CD4-positive, CD25-positive, alpha-beta regulatory T cell (primary cell): ENCODE measurements at regions not wholly inside any gene's neighbourhood (a gene's known extent, or its start where the extent isn't known, plus 50 kb on each side); places are given as distances from the start of the nearest gene placed in this dataset.

Experiments used
- ATAC-seq, 2 donors: fragments of 150-1000 bp; cut with Tn5 transposase; one replicate each; pipeline ENCODE4 v1.10.0; 2021; ENCODE audit warnings: low read depth in 2 of 2, moderate number of reproducible peaks in 2 of 2, moderate library complexity in 1 of 2
- DNase-seq, 3 donors: peaks; one replicate each; pipeline versions ENCODE4 v3.0.0 to v3.0.0-alpha.2; 2012 to 2022; ENCODE audit warnings: mixed read lengths in 1 of 3
- H3K27ac ChIP-seq: one replicate; pipeline ENCODE4 v1.7.0; 2013; ENCODE audit warnings: mild to moderate bottlenecking, low read length; ENCODE audit not compliant: insufficient read depth, poor library complexity, severe bottlenecking
- H3K27me3 ChIP-seq: one replicate; pipeline ENCODE4 v1.7.0; 2013; ENCODE audit warnings: low read length; ENCODE audit not compliant: control insufficient read depth, insufficient read depth
- H3K36me3 ChIP-seq: one replicate; pipeline ENCODE4 v1.7.0; 2013; ENCODE audit warnings: mild to moderate bottlenecking, low read length, moderate library complexity; ENCODE audit not compliant: control insufficient read depth, insufficient read depth
- H3K4me1 ChIP-seq: 2 replicates; pipeline ENCODE4 v1.7.0; 2013; ENCODE audit warnings: mild to moderate bottlenecking, low read length; ENCODE audit not compliant: insufficient read depth, control insufficient read depth, poor library complexity, severe bottlenecking
- H3K4me3 ChIP-seq: one replicate; pipeline ENCODE4 v1.7.0; 2013; ENCODE audit warnings: low read depth, mild to moderate bottlenecking, low read length, moderate library complexity
- H3K9me3 ChIP-seq, 2 experiments: 1 replicate in 1 of 2; 2 replicates in 1 of 2; pipeline ENCODE4 v1.7.0; 2013; ENCODE audit warnings: low read length in 2 of 2, mild to moderate bottlenecking in 1 of 2, moderate library complexity in 1 of 2; ENCODE audit not compliant: control insufficient read depth in 2 of 2
- H3K27ac Mint-ChIP-seq, 3 donors: one replicate each; pipeline ENCODE4 v1.8.0; 2020 to 2022; ENCODE audit warnings: mild to moderate bottlenecking in 3 of 3, mixed read lengths in 3 of 3, moderate library complexity in 2 of 3
- H3K27me3 Mint-ChIP-seq: one replicate; pipeline ENCODE4 v1.8.0; 2022; ENCODE audit warnings: mild to moderate bottlenecking, mixed read lengths
- H3K36me3 Mint-ChIP-seq: one replicate; pipeline ENCODE4 v1.8.0; 2020; ENCODE audit warnings: mixed read lengths
- H3K4me1 Mint-ChIP-seq, 4 donors: one replicate each; pipeline ENCODE4 v1.8.0; 2020 to 2022; ENCODE audit warnings: mixed read lengths in 4 of 4, mild to moderate bottlenecking in 1 of 4
- H3K4me3 Mint-ChIP-seq, 4 donors: one replicate each; pipeline ENCODE4 v1.8.0; 2020 to 2022; ENCODE audit warnings: mild to moderate bottlenecking in 4 of 4, mixed read lengths in 4 of 4, moderate library complexity in 3 of 4
- H3K9me3 Mint-ChIP-seq, 7 donors: one replicate each; pipeline ENCODE4 v1.8.0; 2020 to 2022; ENCODE audit warnings: mixed read lengths in 7 of 7, mild to moderate bottlenecking in 3 of 7, moderate library complexity in 2 of 7

DNA sequence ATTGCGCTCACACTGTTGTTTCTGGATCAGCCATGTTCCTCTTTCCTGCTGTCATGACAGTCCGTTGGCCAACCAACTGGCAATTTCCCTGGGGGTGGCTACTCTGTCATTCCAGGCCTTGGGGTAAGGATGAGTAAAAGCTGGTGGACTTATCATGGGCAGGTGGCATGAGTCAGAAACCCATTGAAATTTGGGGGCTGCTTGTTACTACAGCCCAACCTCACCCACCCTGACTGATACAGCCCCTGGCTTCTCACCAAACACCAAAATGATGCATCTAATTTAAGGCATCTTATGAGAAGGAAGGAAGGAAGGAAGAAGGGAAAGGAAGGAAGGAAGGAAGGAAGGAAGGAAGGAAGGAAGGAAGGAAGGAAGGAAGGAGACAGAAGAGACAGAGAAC is 53.9 kb upstream of the CRHR1 start:
- Mint-ChIP-seq H3K27me3 (peaks cover 10% of the 10 kb centered on the region), H3K4me1 (no peaks in the 10 kb centered on the region), H3K4me3 (no peak overlapping the region), H3K9me3 (peaks cover 0 to 26% (median 16%) of the 10 kb centered on the region in 7 donors), H3K27ac (no peak overlapping the region), H3K36me3 (no peaks in the 10 kb centered on the region)
- no peak overlapping the region for H3K27ac ChIP-seq
- peaks cover 4% of the 10 kb centered on the region for H3K27me3 ChIP-seq
- ATAC-seq, result no peak
- H3K4me1 ChIP-seq, result no peaks in the 10 kb centered on the region
- no peak overlapping the region for H3K4me3 ChIP-seq
- no peaks in the 10 kb centered on the region for H3K36me3 ChIP-seq
- peaks cover 7 to 14% of the 10 kb centered on the region in 2 experiments for H3K9me3 ChIP-seq
- no peak for DNase-seq

DNA sequence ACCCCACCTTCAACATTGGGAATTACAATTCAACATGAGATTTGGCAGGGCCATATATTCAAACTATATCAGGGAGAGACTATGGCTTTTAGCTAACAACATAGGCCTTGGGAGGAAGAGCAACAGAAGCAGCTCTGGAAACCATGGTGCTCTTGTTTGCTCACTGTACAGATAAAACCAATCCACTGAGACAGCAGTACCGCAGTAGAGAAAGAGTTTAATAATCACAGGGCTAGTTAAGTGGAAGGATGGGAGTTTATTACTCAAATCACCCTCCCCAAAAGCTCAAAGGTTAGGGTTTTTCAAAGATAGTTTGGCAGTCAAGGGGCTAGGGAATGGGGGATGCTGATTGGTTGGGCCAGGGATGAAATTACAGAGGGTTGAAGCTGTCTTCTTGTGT is 52.7 kb upstream of the CRHR1 start:
- H3K4me1 Mint-ChIP-seq, result no peaks in the 10 kb centered on the region
- H3K4me3 Mint-ChIP-seq, result no peak overlapping the region
- peaks cover 4% of the 10 kb centered on the region for H3K27me3 ChIP-seq
- ATAC-seq (no peak), DNase-seq (no peak)
- H3K36me3 ChIP-seq, result no peaks in the 10 kb centered on the region
- H3K27ac ChIP-seq, result no peak overlapping the region
- H3K9me3 ChIP-seq, result peaks cover 7 to 14% of the 10 kb centered on the region in 2 experiments
- no peaks in the 10 kb centered on the region for H3K4me1 ChIP-seq
- no peaks in the 10 kb centered on the region for H3K36me3 Mint-ChIP-seq
- H3K9me3 Mint-ChIP-seq, result peaks cover 0 to 22% (median 15%) of the 10 kb centered on the region in 7 donors
- no peak overlapping the region for H3K4me3 ChIP-seq
- H3K27ac Mint-ChIP-seq, result no peak overlapping the region
- H3K27me3 Mint-ChIP-seq, result peaks cover 7% of the 10 kb centered on the region

DNA sequence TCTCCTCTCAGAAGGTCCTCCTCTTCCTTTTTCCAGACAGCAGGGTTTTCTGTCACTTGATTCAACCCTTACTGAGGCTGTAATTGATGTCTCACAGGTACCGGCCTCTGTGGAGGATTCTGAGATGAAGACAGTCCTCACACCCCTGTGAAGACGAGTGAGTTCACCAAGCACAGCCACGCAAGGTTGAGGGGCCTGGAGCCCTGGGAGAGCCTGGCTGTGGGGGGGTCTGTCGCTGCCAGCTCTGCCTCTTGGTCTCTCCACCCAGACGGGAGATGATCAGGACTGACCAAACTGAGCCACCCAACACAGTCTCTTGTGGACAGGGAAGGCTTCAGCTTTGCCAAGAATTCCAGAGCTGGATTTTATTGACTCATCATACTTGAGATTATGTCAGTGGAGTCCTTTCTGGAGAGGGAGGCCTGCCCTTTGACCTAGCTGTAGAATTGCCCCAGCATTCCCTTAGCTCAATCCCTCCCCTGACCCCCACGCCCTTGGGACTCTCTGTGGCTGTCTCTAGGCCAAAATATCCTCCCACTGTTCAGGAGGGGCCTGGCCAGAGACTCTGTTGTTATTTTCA is 51.1 kb upstream of the CRHR1 start:
- H3K9me3 ChIP-seq, result peaks cover 7 to 14% of the 10 kb centered on the region in 2 experiments
- H3K27ac ChIP-seq, result no peak overlapping the region
- Mint-ChIP-seq H3K9me3 (peaks cover 0 to 22% (median 15%) of the 10 kb centered on the region in 7 donors), H3K4me1 (no peaks in the 10 kb centered on the region), H3K27ac (no peak overlapping the region), H3K27me3 (peaks cover 15% of the 10 kb centered on the region), H3K36me3 (no peaks in the 10 kb centered on the region), H3K4me3 (no peak overlapping the region)
- H3K4me3 ChIP-seq, result no peak overlapping the region
- ATAC-seq (no peak), DNase-seq (no peak)
- H3K4me1 ChIP-seq, result no peaks in the 10 kb centered on the region
- H3K27me3 ChIP-seq, result peaks cover 5% of the 10 kb centered on the region
- H3K36me3 ChIP-seq, result no peaks in the 10 kb centered on the region

DNA sequence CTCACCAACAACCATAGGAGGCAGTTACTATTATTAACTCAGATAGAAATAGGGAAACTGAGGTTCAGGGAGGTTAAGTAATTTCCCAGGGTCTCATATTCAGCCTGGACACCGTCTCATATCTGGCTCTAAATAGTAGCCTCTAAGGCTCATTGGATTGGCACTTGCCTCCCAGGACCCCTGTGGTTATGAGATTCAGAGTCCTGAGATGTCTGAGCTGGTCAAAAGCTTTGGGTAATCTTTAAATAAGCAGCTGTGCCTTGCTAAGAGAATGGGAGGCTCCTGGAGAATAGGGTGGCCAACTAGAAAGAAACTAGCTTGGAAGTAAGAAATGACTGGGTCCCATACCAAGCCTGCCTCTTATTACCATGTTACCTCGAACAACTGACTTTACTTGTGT is 50.3 kb upstream of the CRHR1 start:
- ATAC-seq, result no peak
- no peaks in the 10 kb centered on the region for H3K4me1 ChIP-seq
- no peak overlapping the region for H3K27ac Mint-ChIP-seq
- H3K36me3 ChIP-seq, result no peaks in the 10 kb centered on the region
- peaks cover 3% of the 10 kb centered on the region for H3K27me3 ChIP-seq
- H3K36me3 Mint-ChIP-seq, result no peaks in the 10 kb centered on the region
- H3K4me1 Mint-ChIP-seq, result no peaks in the 10 kb centered on the region
- peaks cover 20% of the 10 kb centered on the region for H3K27me3 Mint-ChIP-seq
- peaks cover 0 to 22% (median 9%) of the 10 kb centered on the region in 7 donors for H3K9me3 Mint-ChIP-seq
- H3K4me3 ChIP-seq, result no peak overlapping the region
- H3K4me3 Mint-ChIP-seq, result no peak overlapping the region
- no peak for DNase-seq
- peaks cover 7 to 14% of the 10 kb centered on the region in 2 experiments for H3K9me3 ChIP-seq
- H3K27ac ChIP-seq, result no peak overlapping the region
